CD4-positive, alpha-beta T cell treated with Interleukin-6 for 4 hours (primary cell): ENCODE measurements at regions not wholly inside any gene's neighbourhood (a gene's known extent, or its start where the extent isn't known, plus 50 kb on each side); places are given as distances from the start of the nearest gene placed in this dataset.
A peak's percentile ranks its signal among the peaks of the same experiment; 100 is the strongest.
"Not testable (repeated sequence)": the region's sequence is repeated elsewhere in the genome, so short reads cannot be mapped to it uniquely, and the experiment has no call there.

Experiments used
- DNase-seq: peaks from one replicate; pipeline ENCODE4 v3.0.0-alpha.2; 2020; ENCODE audit warnings: mixed read lengths

DNA sequence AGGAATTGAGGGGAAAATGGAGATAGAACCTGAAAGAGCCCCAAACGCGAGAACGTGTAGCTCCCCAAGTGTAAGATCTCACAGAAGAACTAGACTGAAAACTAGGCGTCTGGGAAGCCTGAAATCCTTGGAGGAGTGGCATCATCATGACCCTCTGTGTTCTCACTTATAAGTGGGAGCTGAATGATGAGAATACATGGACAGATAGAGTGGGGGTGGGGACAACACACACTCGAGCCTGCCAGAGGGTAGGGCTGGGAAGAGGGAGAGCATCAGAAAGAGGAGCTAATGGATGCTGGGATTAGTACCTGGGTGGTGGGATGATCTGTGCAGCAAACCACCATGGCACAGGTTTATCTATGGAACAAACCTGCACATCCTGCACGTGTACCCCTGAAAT lies 258.7 kb upstream of the NOTCH2NLA start:
- DNase-seq, result not testable (repeated sequence)

DNA sequence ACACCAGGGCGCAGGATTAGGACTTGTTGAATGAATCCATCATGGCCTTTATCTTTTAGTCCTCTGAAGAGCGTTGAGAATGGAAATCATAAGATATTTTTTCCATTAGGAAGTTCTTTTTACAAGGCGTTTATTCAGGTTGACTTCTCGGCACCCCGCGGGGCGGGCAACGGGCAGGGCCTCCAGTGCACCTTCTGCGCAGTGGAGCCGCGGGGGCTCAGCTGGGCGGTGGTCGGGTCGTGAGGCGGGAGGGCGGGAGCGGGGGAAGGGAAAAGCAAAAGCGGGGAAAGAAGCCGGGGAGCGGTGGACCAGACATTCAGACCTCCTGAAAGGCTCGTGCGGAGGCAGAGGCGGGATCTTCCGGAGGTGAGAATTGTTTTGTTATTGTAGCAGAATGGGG lies 258.3 kb upstream of the NOTCH2NLA start:
- not testable (repeated sequence) for DNase-seq

DNA sequence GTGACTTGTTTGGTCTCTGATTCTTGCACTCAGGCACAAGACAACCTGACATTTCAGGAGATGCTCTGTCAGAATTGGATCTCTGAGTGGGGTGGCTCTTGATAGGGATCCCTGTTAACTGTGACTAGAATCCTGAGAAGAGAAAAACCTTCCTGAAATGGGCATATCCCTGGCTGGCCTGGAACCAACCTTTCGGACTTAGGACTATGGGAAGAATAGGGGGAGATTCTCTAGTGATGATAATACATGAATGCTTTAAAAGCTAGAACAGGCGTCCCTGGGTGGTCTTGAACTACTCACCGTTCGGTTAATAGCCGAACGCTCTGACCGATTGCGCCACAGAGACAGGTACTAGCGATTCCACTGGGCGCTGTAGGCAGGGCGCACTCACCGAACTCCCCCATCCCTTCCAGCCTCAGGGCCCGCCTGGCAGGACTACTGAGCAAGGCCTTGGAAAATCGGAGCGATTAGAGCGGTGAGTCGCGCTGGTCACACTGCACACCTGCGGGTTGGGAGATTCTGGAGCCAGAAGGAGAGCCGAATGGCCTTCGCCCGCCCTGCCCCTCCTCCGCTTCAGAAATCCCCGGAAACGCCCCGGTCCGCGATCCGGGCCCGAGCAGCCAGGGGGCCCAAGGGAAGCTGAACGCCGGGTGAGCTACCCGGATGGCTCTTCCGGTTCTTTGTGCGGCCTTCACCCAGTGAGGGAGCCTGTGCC lies 257.6 kb upstream of the NOTCH2NLA start:
- not testable (repeated sequence) for DNase-seq

DNA sequence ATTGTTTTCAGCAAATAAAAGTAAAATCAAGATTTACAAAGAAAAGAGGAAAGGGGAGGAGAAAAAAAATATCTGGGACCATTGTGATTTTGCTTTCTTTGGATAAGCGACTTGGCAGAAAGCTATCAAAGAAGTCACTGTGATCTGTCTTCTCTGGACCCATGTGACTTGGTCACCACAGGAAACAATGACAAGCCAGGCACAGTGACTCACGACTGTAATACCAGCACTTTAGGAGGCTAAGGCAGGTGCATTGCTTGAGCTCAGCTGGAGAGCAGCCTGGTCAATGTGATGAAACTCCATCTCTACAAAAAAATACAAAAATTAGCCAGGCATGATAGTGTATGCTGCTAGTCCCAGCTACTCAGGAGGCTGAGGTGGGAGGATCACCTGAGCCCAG lies 255.4 kb upstream of the NOTCH2NLA start:
- not testable (repeated sequence) for DNase-seq

DNA sequence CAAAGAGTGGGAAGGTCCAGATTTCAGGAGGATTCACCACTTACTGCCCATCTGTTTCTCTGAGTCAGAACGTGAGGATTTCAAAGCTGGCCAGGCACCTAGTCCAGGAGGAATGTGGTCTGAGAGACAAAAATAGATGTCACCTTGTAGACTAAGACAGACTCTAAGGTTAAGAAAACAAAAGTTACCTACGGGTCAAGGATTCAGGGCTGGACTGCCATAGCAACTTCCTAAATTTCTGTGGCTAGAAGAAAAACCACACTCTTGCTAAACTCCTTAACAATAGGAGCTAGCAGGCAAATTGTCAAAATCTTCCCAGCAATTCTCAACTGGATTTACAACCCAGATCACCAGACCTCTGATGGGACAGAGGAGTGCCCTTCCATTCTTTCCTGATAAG lies 250.4 kb upstream of the NOTCH2NLA start:
- not testable (repeated sequence) for DNase-seq

DNA sequence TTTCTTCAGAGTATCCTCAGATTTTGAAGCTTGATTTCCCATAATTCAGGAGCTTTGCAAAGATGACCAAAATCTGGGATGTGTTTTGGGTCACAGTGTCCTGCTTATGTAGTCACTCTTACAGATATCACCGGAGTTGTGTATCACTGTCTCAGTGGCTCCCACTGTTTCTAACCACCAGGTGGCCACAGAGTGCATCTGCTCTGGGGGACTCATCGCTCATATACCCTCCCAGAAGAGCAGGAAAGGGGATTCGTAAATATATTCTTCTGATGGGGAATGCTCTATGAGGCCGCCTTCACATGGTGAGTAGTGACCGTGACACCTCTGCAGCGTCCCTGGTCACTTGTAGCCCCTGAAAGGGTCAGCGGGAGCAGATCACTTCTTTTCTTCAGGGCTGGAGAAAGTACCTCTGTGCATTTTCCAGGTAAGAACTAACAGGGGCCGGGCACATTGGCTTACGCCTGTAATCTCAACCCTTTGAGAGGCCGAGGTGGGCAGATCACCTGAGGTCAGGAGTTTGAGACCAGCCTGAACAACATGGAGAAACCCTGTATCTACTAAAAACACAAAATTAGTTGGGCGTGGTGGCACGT lies 249.4 kb upstream of the NOTCH2NLA start:
- peak; percentile 37 for DNase-seq

DNA sequence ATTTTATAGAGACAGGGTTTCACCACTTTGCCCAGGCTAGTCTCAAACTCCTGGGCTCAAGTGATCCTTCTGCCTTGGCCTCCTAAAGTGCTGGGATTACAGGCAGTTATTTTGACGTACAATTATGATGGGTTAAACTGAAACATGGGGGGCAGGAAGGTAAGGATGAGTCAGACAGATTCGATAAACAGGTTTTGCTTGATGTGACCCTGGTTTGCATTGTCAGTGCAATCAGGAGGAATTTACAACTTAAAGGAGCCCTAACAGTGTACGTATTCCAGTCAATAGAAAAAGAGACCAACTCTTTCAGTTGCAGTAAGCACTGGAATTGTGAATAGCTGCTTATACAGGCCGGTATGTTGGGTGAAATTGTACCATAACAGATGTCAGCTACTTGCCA lies 246.3 kb upstream of the NOTCH2NLA start:
- DNase-seq, result not testable (repeated sequence)

DNA sequence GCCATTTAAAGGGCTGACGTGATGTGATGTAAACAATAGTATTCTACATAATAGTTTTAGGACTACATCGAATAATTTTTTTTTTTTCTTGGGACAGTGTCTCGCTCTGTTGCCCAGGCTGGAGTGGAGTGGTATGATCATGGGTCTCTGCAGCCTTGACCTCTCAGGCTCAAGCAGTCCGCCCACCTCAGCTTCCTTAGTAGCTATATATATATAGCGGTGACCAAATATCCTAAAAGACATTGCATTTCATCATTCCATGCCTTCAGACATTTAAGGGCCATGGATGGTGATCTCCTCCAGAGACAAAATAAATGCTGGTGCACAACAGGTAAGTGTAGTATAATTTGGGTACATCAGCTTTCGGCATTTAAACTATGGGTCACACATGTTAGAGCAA lies 245.4 kb upstream of the NOTCH2NLA start:
- DNase-seq, result not testable (repeated sequence)

DNA sequence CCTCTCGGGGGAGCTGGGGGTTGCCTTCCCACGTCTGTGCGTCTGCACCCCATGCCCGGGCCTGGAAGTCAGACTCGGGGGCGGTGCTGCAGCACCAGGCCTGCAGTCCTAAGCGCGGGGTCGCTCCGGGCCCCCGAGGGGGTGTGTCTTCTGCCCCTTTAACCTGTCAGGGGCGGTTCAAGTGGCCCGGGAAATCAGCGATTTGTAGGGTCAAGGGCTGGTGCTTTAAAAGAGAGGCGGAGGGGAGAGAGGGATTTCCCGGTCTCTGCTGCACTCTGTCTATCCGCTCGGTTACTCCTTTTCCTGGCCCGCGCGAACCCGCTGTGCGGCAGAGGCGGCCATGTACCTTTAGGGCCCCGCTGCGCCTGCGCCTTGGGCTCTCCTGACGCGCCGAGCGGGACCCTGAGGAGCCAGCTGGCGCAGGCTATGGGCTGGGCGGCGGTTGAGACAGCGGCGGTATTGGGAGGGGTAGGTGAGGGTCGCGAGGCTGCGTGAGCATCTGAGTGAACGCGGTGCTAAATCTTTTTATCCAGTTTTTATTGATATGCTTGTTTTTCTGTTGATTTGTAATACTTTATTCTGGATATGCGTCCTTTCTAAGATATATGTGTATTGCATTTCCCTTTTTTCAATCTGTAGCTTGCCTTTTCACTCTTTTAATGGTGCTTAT lies 243.5 kb upstream of the NOTCH2NLA start:
- peak; percentile 83 for DNase-seq

DNA sequence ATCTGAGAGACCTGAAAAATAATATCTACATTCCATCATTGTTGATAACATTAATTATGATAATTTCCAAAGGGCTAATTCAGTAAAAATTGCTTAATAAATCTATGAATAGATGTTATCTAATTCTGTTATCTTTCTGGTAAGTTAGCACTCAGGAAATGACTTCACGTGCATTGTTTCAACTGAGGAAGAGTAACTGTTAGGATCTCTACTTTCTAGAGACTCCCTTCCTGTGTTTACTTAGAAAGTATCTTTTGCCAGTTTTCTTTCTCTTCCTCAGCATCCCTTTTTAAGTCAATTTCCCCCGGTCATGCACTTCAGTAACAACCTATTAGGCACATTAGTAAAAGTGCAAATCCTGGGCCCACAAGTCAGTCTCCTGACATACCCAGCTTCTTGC lies 231.1 kb upstream of the NOTCH2NLA start:
- not testable (repeated sequence) for DNase-seq

DNA sequence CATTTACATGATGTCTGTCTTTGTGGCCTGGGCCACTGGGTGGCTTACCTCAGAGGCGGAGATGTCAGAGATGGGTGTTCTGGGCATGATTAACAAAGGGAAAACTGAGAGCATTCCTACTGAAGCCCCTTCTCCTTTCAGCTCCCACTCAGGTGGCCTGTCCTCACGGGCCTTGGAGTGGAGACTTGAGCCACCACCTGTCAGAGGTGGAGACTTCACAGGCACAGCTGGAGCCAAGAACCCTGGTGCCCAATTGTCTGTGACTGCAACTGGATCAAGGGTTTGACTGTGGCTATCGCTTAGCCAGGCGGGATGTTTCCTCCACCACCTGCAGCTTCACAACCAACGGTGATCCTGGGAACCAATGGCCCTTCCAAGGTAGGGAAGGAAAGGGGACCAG lies 230.5 kb upstream of the NOTCH2NLA start:
- DNase-seq, result not testable (repeated sequence)

DNA sequence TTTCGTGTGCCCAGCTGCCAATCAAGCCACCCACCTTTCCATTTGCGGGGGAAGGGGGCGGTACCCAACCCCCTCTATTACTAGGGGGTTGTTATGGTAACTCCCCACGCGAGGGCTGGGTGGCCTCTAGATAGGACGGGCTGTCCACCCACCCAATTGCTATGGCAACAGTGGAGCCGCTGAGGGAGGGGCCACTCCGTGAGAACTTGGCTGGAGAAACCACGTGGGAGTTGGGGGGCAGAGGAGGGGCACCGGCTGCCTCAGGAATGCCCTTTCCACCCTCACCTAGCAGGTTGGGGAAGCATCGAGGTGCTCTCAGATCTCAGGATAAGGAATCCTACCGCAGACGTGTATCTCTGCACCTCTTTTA lies 220.0 kb upstream of the NOTCH2NLA start:
- not testable (repeated sequence) for DNase-seq

DNA sequence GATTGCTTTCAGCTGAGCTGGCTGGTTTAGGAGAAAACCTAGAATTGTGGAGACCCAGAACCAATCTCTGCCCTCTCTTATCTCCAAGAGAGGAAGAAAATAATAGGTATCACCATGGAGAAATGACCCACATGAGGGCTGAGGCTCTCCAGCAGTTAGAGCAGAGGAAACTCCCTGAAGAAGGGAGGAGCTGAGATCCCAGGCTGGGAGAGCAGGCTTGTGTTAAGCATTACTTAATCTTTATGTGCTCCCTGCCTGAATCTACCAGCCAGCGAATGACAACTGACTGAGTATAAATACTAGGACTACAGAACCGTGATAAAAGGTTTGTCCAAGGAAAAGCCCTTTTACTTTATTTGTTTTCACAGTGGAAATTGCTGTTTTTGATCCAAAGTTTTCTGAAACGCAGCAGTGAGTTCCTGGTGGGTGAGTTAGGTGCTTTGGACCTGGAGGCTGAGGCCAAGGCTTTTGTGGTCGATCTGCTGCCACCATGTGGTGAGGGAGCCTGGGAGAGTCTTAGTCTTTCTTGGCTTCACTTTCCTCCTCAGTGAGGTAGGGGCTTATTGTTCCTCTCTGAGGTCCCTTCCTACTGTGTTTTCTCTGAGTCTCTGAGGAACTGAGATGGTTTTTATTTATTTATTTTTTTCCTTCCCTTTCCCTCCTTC lies 219.5 kb upstream of the NOTCH2NLA start:
- DNase-seq, result not testable (repeated sequence)

DNA sequence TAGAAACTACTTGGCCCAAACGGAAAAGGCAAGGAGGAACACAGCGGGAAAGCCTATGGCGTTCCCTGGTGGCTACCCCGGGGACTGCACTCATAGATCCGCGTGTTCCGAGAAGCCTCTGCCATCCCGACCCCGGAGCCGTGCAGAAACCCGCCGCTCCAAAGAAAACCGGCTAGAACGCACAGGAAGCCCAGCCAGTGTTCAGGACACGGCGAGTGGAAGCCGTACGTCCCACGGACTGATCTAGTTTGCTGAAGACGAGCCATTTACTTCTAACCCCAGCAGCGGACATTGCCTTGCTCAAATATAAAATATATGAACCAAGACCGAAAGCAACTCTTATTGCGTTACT lies 215.0 kb upstream of the NOTCH2NLA start:
- peak; percentile 33 for DNase-seq

DNA sequence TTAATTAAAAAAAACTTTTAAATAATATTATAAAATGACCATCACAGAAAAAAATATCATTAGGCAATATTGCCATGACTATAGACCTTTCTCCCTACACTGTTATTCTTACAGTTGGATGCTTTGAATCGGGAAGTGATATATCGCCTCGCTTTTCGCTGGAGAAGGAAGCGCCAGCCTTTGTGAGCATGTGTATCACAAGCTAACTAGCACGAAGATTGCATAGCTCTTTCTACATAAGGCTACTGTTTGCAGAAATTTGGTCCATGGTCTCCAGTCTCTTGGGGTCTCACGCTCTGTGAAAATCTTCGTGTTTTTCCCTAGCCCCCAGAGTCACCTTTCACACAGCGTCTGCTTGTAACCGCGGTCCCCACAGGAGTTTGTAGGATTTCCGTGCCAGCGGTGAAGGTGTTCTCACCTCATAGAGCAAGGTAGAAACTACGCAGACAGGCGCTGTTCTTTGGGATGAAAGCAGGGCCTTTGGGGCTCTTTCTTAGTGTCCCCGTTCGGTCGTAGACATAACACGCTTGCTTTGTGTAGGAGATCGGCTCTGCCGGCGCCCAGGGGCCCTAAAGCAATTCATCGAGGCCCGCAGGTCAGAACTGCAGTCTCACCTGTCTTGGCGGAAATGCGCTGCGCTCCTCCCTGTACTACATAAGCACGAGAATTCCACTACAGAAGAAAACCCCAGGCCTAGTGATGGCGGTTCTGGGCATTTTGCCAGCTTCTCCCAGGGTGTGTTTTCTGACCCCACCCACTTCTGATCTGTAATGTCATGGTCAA lies 214.5 kb upstream of the NOTCH2NLA start:
- DNase-seq, result peak; percentile 33

DNA sequence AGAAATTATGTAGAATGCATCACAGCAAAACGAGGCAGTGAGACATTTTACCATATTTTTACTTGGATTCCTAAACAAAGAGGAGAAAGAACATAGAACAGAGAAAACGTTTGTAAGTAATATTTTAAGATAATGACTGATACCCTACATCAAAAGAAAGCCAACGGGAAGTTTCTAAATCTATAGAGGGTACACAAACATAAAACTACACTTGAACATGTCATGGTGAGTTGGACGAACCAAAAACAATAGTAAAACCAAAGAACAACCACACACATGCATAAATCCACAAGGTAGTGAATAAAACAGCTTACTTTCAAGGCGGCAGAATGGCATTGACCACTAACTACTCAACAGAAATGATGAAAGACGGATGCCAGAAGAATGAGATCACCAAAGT lies 209.7 kb upstream of the NOTCH2NLA start:
- not testable (repeated sequence) for DNase-seq

DNA sequence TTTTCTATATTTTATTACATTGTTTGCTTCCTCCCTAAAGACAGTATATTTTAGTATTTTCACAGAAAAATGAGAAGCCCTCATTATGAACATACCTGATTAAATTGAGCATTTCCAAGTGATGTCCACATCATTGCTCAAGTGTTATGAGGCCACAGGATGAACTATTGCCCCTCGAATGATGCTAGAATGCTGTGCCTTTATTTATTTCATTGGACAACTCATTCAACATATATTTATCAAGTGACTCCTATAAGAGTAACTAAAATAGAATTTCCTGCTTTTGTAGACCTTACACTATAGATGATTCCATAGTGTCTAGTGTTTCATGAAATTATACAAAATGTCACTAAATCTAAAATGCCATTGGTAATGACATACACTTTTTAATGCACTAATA lies 187.8 kb upstream of the NOTCH2NLA start:
- not testable (repeated sequence) for DNase-seq

DNA sequence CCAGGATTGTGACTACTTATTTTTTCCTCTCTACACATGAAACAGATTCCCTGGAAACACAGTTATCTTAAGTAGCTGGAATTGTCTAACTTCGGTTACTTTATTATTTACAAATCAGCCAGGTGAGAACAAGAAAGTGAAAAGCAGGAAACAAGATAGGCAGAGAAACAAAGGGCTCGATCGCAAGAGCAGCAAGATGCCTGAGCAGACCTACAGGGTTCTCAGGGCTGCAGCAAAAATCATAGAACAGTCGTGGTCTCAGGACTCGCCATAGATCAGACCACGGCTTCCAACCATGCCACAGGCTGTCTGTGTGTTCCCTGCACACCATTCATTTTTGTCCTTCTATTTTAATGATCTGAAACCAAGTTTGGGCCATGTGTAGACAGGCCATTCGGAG lies 186.2 kb upstream of the NOTCH2NLA start:
- not testable (repeated sequence) for DNase-seq

DNA sequence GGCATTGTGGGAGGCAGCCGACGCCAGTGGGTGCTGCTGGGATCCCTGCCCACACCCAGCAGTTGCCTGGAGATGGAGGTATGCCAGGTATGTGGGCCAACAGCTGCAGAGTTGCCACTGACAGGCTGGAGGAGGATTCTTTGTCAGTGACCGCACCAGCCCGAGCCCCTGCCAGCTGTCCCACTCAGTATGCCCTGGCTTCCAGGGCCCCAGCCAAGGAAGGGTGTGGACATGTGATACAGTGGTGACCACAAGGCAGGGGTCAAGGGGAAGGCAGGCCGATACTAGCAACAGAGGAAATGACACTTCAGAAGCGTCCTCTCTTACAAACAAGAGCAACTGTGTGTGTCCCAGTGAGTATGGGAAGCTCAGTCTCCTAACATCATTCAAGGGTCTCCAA lies 185.1 kb upstream of the NOTCH2NLA start:
- not testable (repeated sequence) for DNase-seq

DNA sequence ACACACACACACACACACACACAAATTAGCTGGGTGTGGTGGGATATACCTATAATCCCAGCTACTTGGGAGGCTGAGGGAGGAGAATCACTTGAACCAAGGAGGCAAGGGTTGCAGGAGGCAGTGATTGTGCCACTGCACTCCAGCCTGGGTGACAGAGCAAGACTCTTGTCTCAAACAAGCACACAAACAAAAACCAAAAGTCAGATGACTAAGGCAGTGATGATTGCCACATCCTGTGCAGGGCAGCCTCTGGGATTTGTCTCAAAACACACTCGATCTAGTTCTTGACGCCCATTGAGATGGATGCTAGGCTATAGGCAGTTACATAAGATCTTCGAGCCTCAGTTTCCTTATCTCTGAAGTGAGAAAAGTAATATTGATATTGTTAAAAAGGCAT lies 183.1 kb upstream of the NOTCH2NLA start:
- not testable (repeated sequence) for DNase-seq

DNA sequence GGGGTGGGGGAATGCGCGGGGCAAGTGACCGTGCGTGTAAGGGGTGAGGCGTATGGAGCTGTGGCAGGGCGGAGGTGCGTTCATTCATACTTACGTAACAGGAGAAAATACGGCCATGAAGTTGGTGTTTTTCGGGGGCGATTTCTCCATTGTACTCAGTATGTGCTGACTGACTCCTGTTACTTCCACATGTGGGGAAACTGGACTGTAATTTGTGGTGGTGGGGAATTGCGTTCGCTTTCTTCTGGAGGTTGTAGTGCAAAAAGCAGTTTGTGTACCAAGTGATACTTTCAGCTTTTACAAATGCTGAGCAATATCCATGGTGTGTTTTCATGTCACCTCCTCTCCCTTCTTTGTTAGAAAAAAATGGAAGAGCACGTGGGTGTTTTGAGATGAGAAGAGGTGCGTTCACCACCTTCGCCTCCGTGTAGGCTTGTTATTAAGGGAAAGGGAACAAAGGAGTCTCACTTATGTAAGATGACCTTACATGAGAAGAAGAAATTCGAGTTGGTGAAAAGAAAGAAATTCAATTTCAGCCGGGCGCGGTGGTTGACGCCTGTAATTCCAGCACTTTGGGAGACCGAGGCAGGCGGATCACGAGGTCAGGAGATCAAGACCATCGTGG lies 181.1 kb upstream of the NOTCH2NLA start:
- peak; percentile 3 for DNase-seq

DNA sequence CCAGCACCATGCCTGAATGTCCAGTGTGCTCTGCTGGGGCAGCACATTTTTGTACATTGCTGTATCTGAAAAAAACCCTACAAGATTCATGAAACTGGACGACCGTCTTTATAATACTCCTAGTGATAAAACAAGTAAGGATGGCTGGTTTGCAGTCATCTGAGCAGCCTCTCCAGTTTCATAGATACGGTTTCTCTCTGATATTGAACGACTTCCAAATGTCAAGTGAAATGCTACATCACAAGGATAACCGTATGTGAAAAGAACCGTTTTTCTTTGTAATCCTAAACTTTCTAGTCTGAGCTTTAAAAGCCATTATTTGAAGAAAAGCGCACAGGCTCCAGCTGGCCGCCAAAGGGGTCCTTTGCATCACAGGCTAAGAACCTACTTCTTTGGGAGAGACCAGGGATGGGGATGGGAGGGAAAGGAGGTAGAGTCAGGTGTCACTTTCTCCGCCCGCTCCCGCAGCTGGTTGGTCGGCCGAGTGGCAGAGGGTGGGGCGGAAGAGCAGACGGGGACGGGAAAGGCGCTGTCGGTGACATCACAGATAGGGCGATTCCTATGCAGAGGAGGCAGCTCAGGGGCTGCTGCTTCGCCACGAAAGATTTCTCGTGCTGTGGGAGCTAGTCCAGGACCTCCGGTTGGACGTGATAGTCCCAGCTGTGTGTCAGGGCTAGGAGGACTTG lies 180.4 kb upstream of the NOTCH2NLA start:
- DNase-seq, result peak; percentile 24
